GM19328 (cell line): ENCODE measurements at regions not wholly inside any gene's neighbourhood (a gene's known extent, or its start where the extent isn't known, plus 50 kb on each side); places are given as distances from the start of the nearest gene placed in this dataset.
A peak's percentile ranks its signal among the peaks of the same experiment; 100 is the strongest.

Experiments used
- ATAC-seq: cut with Tn5 transposase; IDR thresholded peaks from one replicate; pipeline ENCODE4 v1.9.1; 2021; ENCODE audit warnings: mild to moderate bottlenecking, moderate library complexity; ENCODE audit not compliant: unreplicated experiment

DNA sequence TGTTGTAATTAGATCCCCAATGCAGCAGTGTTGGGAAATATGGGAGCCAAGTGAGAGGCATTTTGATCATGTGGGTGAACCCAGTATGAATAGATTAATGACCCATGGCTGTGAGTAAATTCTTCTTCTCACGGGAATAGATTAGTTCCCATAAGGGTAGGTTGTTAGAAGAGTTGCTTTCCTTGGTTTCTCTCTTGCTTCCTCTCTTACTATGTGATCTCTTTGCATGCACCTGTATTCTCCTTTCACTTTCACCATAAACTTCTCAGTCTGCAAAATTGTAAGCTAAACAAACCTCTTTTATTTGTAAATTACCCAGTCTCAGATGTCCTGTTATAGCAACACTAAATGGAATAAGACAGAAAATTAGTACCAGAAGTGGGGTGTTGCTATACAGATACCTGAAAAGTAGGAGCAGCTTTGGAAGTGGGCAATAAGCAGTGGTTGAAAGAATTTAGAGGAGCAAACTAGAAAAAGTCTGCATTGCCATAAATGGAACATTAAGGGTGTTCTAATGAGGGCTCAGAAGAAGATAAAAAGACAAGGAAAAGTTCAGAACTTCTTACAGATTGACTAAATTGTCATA lies 1090.0 kb upstream of the ARRDC3 start:
- no peak for ATAC-seq

DNA sequence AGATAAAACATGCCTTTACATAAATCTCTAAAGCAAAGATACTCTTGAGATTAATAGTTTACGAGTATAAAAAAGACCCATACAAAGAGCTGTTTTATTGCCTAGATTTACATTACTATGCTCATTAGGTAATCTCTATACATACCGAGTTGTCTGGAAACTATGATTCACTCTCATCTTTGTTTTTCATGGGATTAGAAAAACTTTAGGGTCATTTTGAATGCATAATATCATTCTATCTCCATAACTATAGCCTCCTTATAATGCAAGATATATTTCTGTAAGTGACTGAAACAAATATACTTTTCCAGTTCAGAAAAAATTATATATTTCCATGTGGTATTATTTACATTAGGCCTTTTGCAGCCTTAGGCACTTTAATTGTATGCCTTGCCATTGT lies 1088.7 kb upstream of the ARRDC3 start:
- ATAC-seq, result no peak

DNA sequence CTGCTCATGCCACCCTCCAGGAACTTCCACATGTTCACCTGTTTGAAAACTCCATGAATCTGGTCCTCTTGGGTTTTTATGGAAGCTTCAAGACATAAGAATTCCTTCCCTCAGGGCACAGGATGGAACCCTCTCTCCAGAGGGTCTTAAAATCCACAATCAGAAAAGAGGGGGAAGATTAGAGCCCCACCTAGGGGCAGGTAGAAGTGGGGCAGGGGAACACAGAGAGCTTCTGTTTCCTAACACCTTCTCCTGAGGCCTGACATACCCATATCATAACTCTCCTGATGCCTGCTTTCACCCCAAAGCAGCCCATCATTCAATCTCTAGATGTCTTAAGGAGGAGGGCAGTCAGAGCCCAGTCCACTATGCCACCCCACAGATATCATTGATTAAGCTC lies 1087.7 kb upstream of the ARRDC3 start:
- ATAC-seq, result no peak

DNA sequence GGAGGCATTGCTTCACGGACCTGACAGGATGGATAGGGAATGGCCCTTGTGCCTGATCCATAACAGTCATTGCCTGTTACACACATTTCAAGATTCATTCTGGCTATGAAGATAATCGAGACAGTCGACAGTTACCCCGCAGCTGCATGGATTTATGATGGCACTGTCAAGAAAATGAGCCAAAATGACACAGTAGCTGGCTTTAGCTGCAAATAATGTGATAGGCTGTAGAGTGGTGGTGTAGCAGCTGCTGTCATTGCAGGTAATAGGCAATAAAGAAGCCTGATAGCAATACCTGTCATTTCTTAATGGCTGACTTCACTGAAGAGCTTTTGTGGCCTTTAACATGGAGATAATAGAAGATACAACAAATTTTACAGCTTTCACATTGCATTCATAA lies 1085.2 kb upstream of the ARRDC3 start:
- no peak for ATAC-seq

DNA sequence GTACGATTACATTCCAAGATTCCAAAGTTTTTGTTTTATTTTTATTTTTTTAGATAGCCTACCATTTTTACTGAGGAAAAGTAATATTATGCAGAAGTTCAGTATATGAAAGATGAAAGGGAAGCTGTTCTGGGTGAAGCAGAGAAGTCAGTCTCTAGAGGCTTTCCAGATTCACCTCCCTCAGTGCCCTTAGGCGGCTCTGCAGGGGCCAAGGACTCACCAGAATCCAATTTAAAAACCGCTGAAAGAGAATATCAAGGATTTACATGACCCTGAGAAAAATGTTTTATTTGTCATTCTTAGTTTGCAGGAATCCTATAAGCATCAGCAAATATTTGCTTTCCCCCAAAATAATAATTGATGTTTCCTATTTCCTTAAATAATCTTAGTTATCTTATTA lies 1084.6 kb upstream of the ARRDC3 start:
- ATAC-seq, result no peak

DNA sequence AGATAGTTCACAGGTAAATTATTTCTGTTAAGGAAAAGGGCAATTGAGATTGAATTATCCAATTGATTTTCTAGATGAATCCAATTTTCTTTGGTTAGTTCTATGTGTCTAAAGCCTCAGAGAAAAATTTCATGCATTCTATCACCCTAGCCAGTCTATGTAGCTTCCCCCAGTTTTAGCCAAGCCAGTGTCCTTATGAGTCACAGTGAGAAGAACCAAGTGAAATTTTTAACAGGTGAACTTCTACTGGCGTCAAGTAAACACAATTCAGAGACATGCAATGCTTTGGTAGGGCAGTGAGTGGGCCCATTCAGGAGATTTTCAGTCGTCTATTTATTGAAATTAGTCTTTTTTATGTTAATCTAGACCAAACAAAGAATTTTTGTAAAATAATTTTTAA lies 1077.4 kb upstream of the ARRDC3 start:
- ATAC-seq, result no peak

DNA sequence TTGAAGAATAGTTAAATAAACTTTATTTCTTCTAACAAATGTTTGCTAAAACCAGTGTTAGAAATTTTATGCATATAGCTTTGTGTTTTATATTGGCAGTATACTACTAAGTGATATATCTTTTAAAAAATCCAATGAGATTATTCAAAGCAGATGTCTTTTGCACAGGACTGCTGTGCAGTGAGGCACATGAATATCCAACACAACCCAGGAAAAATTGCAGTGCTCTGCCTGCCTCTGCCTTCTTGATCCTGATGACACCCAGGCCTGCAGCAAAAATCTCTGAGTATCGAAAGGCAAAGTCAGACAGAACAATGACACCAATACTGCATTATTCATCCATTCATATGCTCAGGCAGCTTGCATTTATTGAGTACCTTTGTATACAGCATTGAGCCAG lies 1076.5 kb upstream of the ARRDC3 start:
- ATAC-seq, result no peak

DNA sequence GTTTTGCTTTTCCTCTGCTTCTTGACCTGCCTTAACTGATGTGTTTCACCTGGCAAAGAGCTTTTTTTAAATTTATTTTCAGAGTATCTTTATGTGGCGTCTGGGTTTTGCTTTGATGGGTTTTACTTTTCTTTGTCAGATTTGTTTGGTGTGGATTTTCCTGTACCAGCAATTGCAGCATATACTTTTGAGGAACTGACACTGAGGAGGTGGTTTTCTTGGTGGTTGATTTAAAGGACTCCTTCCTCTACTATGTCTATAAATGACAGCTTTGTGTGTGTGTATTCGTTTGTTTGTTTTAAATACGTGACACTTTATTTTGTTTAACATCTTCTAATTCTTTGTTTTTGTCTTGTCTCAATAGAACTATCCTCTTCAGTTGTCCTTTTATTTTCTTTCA lies 1071.9 kb upstream of the ARRDC3 start:
- peak; percentile 100 for ATAC-seq

DNA sequence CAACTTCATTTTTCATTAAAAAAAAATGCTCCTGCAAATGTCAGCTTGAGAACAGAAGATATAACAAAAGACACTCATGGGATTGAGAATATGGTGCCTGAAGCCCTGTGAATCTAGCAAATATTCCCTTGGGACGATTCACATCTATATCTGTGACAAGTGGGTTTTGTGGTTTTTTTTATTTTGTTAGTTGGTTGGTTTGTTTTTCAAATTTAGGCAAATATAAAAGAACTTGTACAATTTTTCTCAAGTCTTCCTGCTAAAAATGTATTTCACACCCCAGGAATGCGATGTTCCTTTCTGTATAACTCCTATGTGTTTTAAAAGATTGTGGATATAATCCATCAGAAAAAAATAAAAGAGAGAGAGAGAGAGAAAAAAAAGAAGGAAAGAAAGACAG lies 1061.8 kb upstream of the ARRDC3 start:
- no peak for ATAC-seq

DNA sequence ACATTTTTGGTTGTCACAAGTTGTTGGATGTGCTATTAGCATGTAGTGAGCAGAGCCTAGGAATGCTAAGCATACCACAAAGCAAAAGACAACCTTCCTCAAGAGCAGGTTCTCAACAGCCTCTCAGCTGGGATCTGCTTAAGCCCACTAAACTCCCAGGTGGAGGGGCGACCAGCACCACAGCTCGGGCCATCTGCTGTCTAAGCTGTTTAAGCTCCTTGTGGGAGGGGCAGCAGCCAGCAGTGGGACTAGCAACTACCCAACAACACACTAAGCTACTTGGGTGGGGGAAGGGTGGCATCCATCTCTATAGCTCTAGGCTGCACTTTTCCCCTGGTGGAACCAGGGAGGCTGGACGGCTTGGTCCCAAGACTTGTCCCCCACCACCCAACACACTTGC lies 1052.7 kb upstream of the ARRDC3 start:
- ATAC-seq, result no peak

DNA sequence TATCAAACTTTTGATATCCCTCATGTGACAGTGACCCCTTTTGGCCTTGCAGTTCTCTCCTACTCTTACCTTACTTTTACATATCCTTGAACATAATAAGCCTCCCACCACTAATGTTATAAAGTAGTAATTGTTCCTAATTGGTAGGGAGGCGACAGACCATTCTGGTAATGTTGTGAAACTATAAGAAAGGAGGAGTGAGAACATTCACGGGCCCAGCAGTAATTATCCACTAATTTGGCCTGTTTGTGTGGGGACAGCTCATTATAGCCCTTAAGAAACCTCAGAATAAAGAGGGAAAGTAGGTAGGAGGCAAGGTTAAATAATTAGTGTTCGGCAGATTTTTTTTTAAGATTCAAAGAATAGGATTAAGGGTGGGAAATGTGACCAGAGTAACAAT lies 1046.5 kb upstream of the ARRDC3 start:
- ATAC-seq, result no peak

DNA sequence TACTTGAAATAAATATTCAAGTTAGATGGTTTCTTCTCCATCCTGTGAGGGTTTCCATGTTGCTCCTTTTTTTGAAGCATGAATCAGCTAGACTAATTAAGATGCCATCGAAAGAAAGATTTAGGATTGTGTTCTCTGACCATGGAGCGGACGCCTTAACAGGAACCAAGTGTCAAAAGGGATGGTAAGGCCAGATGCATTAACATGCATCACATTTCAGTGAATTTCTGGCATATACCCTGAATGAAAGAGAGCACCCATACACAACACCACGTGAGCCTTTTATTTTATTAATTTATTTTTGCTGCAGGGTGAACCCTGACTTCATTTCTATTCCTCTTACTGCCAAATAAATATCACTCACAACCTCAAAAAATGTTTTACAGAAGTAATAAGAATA lies 1045.3 kb upstream of the ARRDC3 start:
- ATAC-seq, result no peak

DNA sequence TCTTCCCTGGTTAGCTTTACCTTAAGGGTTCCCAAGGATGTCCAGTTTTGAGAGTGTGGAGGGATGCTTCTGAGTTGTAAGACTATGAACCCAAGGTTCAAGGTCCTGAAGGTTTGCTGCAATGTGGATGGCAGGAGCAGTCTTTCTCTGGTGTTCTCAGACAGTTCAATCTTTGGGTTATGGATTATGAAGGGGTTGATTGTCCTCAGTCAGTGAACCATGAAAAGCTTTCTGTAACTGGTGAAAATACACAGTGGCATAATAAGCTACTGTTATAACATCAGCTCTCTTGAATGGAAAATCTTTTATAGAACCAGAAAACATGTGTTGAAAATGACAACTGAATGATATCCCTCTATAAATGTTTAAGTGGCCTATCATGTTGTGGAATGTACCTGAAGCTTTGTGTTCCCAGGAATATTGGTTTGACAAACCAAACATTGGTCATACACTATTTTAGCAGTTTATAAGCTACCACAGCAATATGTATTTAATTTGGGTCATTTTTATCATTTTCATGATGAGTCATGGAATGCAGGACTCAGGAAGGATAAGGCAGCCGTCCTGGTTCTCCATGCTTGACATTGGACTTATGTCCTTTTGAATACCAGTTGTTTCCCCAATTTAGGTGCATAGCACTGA lies 1041.8 kb upstream of the ARRDC3 start:
- ATAC-seq, result no peak

DNA sequence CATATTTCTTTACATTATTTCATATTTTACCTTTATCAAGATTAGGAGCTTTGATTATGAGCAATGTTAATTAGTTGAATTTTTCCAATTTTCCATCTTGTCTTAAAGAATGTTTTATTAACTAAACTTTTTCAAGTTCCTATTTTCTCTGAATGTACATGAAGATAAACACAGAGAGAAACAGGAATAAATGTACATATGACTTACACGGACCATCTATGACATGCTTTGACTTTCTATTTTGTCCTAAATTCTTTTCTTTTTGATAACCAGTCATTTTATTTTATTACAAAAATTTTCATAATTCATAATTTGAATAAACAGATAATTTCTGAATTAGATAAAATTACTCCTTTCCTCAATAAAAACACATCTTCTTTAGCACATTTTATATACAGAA lies 1038.8 kb upstream of the ARRDC3 start:
- ATAC-seq, result no peak

DNA sequence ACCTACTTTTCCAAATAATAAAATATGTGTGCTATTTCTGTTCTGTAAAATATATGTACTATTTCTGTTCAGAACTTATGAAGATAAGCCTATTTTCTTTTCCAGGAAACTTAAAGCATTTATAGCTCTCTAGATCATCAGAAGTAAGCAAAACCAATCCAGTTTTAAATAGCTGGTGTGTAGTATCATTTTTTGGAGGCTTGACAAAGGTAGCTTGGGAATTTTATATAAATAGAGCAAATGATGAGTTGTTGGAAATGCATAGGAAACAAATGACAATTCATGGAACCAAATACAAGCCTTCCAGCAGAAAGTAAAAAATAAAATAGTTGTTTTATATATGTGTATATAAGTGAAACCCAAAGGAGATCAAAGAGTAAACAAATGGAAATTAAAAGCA lies 1038.1 kb upstream of the ARRDC3 start:
- ATAC-seq, result no peak

DNA sequence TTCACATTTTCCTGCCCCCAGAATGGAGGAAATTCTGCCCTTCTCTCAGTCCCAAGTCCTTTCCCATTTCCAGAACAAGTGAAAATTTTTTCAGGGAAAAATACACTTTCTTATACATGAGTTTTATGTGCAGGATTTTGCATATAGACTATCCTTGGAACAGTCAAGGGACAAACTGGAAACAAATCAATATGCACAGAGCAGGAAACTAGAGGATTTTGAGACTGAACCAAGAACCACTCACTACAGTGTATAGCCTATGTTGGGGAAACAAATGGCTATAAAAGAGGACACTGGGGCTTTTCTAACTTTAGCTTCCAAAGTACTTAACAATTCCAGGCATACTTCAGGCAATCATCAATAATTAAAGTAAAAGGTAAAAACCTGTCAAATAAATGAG lies 1036.1 kb upstream of the ARRDC3 start:
- no peak for ATAC-seq

DNA sequence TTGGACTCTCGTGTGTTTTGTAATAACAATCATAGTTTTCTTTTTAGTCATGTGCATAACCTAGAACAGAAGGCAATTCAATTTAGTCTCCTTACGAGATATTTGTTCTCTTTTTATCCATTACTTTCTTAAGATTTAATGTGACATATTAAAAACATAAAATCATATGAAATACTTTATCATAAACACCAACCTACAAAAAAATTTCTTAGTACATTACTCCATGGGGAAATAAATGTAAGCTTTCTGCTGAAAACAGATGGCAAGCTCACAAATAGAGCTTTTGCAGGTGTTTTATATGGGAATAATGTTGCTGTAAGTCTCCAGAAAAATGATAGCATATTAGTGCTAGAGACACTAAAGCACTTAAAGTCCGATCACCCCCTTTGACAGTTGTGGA lies 1035.2 kb upstream of the ARRDC3 start:
- no peak for ATAC-seq

DNA sequence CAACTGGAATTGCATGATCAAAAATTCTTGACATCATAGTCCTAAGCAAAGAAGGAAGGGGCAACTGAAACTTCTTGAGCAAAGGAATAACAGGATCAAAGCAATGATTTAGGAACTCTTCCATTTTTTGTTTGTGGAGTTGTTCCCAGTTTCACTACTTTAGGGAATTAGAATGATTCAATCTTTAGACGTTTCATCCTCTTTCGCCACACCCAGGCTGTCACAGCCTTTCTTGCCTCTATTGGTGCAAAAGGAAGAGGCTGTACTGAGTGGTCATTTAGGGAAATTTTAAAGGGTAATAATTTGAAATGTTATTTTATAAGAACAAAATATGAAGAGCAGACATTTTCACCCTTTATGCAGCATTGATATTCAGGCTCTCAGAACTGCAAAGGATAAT lies 1026.0 kb upstream of the ARRDC3 start:
- ATAC-seq, result no peak

DNA sequence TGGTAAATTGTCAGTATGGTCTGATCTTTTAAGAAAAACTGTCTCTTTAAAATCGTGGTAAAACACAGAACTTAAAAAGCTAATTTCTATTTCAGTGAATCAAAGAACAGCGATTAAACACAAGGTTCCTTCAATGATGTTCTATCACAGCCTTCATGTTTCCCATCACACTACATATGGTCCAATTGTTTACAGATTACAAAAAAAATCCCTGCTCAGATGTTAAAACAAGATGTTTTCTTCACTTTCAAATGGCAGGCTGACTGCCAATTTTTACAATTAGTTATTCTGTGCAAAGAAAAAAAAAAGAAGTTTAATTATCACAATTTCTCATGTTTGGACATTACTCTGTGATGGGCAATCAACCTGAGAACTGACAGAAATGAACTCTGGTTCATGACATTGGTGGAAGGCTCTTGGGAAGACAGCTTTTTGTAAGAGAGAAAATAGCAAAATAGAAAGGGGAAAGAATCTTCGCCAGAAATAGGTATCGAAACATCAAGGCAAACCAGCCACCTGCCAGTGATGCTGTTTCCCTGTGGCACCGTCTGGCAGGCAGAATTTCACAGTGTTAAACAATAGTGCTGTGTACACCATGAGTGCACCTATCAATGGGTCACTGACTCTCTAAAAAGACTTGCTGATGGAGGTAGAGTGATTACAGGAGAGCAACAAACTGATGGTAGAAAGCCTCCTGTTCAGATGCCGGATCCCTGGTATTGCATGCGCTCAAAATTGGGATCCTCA lies 1020.0 kb upstream of the ARRDC3 start:
- no peak for ATAC-seq

DNA sequence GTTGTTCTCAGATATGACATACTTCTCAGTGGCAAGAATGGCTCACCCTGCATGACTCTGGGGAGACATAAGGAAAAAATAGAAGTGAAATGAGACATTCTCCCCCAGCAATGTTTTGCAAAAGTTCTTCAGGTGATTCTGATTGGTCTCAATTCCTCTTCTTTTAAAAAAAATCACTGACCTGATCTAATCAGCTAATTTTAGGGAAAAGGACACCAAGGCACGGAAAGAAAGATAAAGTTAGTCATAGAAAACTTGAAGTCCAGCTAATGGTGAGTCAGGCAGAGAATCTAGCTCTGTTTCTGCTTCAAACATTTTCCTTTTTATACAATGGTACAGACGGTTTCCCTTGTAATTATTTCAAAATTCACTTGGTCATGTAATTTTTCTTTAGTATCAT lies 1018.9 kb upstream of the ARRDC3 start:
- ATAC-seq, result no peak

DNA sequence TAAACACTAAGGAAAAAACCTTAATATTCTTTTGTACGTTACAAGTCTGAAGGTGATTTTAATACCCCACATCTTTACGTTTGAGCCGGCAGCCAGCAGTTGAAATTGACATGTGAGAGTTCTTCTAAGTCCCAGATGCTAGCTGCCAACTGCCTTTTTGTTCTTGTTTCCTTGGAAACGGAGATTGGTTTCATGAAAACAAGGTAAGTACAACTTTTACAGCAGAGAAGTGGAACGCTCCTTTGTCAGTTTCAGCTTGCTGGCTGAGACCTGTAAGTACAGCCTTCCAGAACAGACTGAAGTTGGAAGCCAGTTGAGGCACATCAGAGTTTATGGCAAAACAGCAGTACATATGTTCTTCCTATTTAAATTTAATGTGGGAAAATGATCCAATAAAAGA lies 1018.4 kb upstream of the ARRDC3 start:
- no peak for ATAC-seq

DNA sequence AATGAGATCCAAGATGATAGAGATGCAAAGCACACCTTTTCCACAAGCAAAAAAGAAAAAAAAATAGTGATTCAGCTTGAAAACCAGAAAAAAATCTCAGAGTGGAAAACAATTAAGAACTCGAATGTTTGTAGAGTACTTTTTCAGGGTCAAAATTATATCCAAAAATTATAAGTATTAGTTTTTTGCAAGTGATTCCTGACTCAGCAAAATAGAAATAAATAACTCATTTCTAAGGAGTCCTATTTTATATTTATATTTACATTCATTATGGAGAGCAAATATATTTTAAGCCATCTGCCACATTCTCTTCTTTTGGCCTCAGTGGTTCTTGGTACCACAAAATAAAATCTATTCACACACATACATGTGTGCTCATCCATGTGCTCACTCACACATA lies 1011.8 kb upstream of the ARRDC3 start:
- no peak for ATAC-seq

DNA sequence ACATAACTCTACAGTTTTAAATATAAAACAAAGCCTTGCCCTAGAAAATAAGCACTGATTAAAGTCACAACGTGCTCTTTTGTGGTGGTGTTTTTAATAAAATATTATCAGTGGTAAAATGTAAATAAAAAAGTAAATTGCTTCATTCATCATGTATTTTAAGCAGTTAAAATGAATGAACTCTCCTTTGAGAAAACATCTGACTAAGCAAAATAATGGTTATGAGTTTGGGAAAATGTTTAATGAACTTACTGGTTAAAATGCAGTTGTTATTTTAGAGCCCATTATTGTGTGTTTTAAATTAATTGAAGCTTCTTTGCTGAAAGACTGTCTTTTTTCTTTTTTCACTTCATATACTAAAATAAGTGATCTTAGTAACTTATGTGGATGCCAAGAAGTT lies 1007.5 kb upstream of the ARRDC3 start:
- ATAC-seq, result no peak
